Suppressor macrophage treated with lipopolysaccharide for 4 hours (primary cell): ENCODE measurements at regions not wholly inside any gene's neighbourhood (a gene's known extent, or its start where the extent isn't known, plus 50 kb on each side); places are given as distances from the start of the nearest gene placed in this dataset.
A peak's percentile ranks its signal among the peaks of the same experiment; 100 is the strongest.

Experiments used
- DNase-seq: peaks from one replicate; pipeline ENCODE4 v3.0.0-alpha.2; 2020

- DNase-seq, result no peak
Observed at GRCh38 chr10:31709028-31709427, 219.6 kb downstream of the ARHGAP12 start.

- no peak for DNase-seq
Observed at GRCh38 chr10:31708474-31708873, 220.2 kb downstream of the ARHGAP12 start.

GRCh38 chr10:31708046-31708445 lies 220.6 kb downstream of the ARHGAP12 start:
- no peak for DNase-seq

- peak; percentile 86 for DNase-seq
Observed at GRCh38 chr10:31707093-31708039, 221.3 kb downstream of the ARHGAP12 start.

- no peak for DNase-seq
Observed at GRCh38 chr10:31706464-31707092, 222.1 kb downstream of the ARHGAP12 start.

GRCh38 chr10:31705136-31705535 lies 223.5 kb downstream of the ARHGAP12 start:
- peak; percentile 61 for DNase-seq

GRCh38 chr10:31704195-31704594 lies 224.4 kb downstream of the ARHGAP12 start:
- DNase-seq, result no peak

- DNase-seq, result no peak
Observed at GRCh38 chr10:31702954-31703353, 225.7 kb downstream of the ARHGAP12 start.

- peak; percentile 68 for DNase-seq
Observed at GRCh38 chr10:31702005-31702404, 226.6 kb downstream of the ARHGAP12 start.

GRCh38 chr10:31701546-31701945 lies 227.1 kb downstream of the ARHGAP12 start:
- peak; percentile 43 for DNase-seq

- DNase-seq, result peak; percentile 35
Observed at GRCh38 chr10:31700181-31700611, 228.4 kb downstream of the ARHGAP12 start.

GRCh38 chr10:31698181-31698830 lies 230.3 kb downstream of the ARHGAP12 start:
- DNase-seq, result peak; percentile 75

- peak; percentile 89 for DNase-seq
Observed at GRCh38 chr10:31697271-31698180, 231.1 kb downstream of the ARHGAP12 start.

GRCh38 chr10:31694929-31695837 lies 233.4 kb downstream of the ARHGAP12 start:
- DNase-seq, result no peak

- DNase-seq, result no peak
Observed at GRCh38 chr10:31694126-31694685, 234.4 kb downstream of the ARHGAP12 start.

- DNase-seq, result peak; percentile 51
Observed at GRCh38 chr10:31693491-31693890, 235.1 kb downstream of the ARHGAP12 start.

- no peak for DNase-seq
Observed at GRCh38 chr10:31689233-31689632, 239.4 kb downstream of the ARHGAP12 start.

GRCh38 chr10:31687663-31688482 lies 240.8 kb downstream of the ARHGAP12 start:
- DNase-seq, result no peak

- DNase-seq, result no peak
Observed at GRCh38 chr10:31686599-31686998, 242.0 kb downstream of the ARHGAP12 start.

GRCh38 chr10:31683682-31684081 lies 244.9 kb downstream of the ARHGAP12 start:
- DNase-seq, result no peak
